NCI-H2171 (cell line): ENCODE measurements at regions not wholly inside any gene's neighbourhood (a gene's known extent, or its start where the extent isn't known, plus 50 kb on each side); places are given as distances from the start of the nearest gene placed in this dataset.

Experiments used
- DNase-seq: peaks from one replicate; lab custom pipeline; 2025; lab: John Stamatoyannopoulos, UW

DNA sequence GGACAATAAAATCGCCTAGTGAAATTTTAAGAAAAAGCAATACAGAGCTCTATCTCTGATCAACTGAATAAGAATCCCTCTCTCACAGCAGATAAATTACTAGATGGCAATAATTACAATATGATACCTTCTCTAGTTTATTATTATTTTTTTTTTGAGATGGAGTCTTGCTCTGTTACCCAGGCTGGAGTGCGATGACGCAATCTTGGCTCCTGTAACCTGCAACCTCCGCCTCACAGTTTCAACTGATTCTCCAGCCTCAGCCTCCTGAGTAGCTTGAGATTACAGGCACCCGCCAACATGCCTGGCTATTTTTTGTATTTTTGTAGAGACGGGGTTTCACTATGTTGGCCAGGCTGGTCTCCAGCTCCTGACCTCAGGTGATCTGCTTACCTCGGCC is 129.3 kb upstream of the PTCHD4 start:
- DNase-seq: no peak

DNA sequence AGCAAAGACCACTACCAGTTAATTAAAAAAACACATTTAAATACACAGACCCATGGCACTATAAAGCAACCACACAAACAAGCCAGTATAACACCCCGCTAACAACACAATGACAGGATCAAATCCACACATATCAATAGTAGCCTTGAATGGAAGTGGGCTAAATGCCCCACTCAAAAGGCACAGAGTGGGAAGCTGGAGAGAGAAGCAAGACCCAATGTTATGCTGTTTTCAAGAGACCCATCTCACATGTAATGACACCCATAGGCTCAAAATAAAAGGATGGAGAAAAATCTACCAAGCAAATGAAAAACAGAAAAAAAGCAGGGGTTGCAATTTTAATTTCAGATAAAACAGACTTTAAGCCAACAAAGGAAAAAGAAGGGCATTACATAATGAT is 125.4 kb upstream of the PTCHD4 start:
- no peak for DNase-seq

DNA sequence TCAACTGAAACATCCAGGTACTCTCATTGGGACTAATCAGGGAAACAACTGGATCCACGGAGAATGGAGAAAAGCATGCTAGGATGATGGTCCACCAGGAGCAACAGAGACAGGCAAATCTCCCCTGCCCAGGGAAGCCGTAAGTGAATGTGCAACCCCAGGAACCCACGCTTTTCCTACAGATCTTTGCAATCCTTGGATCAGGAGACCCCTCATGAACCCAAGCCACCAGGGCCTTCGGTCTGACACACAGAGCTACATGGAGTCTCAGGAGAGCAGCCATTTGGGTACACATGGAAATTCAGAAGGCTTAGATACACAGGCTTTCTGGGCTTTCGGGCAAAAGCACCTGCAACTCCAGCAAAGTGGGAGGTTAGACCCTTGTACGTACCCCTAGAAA is 122.1 kb upstream of the PTCHD4 start:
- no peak for DNase-seq

DNA sequence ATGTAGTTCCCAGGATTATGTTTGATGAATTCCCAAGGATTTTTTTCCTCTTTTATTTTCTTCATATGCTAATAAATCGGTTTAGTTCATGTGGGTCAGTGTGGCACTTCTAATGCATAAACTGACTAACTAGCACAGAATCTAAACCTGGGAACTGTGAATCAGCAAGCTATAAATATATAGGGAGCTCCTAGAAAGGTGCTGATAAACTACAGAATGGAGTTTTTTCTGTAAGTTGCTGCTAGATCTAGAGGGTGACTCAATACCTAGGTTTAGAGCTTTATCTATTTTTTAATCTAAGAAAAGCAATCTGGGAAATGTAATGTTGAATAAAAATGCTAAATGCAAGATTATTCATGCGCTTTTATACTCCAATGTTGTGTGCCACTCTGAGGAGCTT is 118.8 kb upstream of the PTCHD4 start:
- no peak for DNase-seq

DNA sequence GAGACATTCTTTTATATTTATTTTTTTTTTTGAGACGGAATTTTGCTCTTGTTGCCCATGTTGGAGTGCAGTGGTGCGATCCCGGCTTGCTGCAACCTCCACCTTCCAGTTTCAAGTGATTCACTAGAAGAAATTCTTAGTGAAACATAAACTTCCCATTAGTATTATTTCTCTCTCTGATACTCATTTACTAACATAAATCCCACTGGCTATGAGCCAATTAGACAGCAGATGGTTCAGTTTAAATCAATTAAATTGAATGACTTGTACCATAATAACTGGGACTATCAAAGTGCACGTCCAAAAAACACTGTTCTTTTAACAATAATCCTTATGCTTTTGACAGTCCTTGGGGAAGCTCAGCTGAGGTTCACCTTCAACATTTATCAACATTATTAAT is 111.2 kb upstream of the PTCHD4 start:
- no peak for DNase-seq

DNA sequence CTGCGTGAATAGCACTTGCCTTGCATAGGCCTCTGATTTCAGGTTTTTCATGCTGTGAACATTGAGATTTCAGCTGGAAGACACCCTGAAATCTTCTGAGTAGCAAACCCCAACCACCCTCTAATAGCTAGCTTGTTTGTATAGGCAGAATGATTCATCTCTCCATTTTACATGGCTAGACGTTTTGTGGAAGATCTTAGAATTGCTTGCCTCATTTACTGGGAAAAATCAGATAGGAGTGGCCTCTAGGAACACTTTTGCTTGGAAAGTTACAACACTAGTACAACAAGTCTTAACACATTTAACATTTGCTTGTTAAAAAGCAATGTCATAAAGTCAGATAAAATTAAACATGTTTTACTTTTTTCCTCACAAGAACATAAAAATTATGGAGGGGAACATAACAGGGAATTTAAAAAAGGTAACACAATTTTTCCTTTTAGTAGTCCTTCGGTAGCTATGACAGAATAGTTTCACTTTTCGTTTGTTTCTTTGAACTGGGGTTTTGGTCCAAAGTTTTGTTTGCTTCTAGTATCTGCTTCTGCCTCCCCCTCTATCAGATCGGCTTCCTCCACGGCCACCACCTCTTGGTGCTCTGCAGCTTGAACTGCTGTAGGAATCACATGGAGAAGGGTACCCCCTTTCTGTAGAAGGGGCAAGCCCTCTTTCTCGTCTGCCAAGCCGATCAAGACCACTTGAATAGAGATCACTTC is 102.2 kb upstream of the PTCHD4 start:
- no peak for DNase-seq

DNA sequence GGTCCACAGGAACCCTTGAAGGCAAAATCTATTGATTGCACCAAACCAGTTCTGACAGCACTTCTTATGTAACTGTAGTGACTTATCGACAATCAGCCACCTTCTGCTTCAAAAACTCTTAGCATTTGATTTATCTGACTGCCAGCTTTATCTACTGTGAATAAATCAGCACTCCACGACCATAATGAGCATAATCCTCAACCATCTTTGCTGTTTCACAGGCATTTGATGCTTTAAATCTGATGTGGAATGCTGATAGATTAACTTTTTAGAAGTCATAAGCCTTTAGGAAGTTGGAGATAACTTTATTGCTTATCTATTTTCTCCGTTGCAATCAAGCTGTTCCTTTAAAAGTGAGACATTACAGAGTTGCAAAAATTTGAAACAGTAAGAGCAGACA is 101.5 kb upstream of the PTCHD4 start:
- no peak for DNase-seq

DNA sequence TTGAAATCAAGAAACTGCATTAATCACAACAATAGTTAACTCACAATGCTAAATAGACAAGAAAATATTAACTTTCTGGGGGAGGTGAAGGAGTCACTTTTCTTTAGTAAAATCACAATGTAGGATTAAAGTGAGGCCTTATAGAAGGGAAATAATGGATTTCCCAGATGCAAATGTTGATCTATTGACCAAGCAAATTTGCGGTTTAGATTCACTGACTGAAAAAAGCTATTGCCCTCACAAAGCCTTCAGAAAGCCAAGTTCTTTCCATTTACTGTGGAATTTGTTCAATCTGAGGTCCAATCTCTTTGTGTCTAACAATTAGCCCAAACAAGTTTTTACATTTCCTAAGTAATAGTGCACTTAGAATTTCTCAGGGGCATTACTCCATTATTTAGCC is 95.1 kb upstream of the PTCHD4 start:
- DNase-seq: no peak

DNA sequence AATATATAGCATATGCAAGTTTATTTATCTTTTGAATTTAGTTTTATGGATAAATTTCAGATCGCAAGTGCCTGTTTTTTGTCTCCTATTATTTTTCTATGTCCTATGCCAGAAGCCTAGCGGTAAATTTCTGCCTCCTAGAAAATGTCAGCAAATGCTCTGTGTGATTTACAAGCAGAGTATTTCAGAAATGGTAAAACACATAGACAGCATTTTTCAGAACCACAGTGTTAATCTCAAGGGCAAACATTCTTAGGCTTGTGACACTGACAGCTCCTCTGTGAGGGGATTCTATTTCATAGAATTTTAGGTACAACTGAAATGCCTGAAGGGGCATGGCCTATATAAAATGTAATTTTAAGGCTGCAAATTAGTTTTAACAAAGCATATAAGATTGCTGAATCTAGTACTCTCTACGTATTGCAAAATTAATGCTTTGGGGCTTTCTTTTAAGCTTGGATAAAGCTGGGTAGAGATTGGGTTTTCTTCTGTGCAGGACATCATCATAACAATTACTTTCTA is 89.9 kb upstream of the PTCHD4 start:
- no peak for DNase-seq

DNA sequence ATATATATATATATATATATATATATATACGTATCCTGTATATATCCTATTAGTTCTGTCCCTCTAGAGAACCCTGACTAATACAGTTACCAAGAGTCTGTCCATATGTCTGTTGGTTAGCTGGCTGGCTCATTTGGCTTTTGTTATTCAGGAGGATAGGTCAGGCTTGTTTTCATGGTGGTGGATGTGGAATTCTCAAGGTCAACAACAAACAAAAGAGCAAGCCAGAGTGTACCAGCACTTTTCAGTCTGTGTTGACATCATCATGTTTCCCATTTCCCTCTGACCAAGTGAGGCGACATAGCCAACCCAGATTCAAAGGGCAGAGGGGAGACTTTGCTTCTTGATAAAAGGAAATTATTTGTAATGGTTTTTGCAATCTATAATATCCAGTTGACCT is 88.5 kb upstream of the PTCHD4 start:
- DNase-seq: no peak

DNA sequence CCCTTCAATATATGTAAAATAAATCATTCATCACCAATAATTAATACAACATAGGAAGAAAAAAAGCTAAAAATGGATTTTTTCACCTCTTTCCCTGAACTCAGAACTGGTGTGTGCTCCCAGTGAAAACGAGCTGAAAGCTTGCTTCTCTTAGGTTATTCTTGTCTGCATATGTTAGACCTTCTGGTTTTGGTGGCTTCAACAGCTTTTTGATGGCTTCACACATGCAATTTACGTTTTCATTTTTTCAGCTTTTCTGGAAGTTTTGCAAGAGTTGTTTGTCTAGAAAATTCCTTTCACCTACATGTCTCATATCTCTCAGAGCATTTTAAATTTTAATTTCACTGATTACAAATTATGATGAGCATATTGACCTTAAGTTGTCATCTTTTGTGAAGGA is 86.9 kb upstream of the PTCHD4 start:
- DNase-seq: no peak

DNA sequence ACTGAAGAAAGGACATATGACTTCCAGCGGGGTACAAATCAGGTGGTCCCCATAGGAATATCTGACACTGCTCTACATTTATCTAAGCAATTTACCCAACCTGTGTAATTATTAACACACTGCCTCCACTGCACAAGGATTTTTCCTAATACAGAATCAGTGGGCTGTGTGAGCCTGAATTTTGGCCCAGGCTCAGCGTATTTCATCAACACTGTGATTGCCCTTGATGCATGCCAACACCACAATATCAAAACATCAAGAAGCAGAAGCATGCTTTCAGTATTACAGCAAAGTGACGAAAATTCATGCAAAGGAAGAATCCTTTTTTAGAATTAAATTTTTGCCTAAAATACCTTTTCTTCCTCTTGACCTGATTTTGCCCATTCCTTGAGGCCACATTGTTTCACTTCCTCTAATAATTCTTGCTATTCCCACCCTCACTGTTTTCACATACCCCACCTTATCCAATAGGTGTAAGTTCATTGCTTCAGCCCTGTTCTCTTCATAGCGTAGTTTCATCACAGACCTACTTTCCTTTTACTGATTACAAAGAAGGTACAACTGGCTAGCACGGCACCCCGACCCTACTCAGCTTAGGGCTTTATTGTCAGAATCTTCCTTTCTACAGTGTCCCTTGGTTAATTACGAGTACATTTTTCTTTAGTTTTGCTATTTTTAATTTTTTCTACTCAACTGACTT is 83.7 kb upstream of the PTCHD4 start:
- no peak for DNase-seq

DNA sequence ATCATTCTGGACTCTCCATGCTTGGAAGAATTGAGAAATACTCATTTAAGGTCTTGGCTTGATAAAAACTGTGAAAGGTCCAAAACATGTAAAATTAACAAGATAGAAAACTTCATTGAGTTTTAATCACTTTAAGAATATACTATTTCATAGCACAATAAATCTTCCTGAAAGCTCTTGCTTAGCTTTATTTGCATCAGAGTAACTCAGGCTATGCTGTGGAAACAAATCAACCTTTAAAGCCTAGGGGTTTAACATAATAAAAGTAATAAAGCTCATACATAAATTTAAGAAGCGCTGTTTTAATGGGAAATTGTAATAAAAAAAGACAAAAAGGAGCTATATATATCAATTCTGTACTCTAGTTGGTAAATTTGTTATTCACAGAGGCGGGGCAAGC is 77.2 kb upstream of the PTCHD4 start:
- no peak for DNase-seq

DNA sequence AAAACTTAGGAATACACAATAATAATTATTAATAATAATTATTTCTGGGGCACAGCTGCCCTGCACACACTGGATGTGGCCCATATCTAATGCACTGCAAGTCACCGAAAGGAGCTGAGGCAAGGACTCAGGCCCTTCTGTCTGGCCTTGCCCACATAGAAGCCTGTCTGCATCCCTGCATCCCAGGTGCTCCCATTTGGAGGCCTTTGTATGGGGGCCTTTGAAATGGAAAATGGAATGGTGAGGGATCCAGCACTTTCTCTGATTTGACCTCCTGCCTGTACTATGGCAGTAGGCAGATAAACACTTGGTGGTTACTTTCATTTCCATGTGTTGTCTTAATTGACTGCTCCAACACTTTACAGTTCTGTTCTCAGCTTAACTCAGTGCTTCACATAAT is 75.7 kb upstream of the PTCHD4 start:
- no peak for DNase-seq

DNA sequence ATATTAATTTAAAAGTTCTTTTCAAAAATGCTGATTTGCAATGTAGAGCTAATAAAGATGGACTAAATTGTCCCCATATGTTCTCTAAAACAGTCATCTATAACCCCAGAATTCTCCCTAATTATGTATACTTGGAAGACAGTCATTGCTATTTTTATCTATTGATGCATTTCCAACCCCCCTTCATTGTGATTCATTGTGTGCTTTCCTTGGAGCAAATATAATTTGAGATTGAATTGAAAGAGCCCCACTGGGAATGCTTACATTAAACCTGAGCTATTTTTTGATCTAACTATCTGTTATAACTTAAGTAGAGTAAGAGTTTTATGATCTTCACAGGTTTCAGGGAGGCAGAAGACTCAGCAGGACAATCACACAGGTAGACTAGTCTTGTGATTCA is 73.7 kb upstream of the PTCHD4 start:
- DNase-seq: no peak

DNA sequence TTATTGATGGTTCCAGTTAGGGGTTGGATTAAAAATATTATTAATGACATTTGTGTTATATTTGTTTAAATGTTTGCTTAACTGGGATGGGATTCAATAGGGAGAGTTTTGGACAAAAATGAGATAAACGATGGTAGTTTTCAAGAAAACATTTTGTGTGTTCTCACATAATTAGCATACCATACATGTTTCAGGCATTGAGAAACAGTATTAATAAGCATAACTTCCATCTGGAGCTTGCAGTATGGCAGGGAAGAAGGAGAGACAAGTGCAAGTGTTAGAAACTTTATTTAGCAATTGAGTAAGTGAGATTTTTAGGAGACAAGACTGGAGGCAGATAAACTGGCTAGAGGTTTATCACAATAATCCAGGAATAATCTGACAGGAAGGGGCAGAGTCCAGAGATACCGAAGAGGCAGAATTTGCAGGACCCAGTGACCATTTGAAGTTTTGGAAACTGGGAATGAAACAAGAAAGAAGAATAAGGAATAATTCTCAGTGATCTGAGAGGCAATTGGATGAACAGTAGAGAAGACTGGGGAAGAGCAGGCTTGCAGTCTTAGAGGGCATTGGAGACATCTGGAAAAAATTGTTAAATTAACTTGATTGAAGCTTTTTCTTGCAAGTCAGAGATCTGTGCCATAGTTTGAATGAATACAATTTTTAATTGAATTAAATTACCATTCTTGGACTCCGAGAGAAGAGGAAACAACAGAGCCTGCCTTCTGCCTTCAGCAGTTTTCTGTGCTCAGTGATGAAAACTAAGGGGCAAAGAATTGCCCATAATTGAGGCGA is 73.0 kb upstream of the PTCHD4 start:
- no peak for DNase-seq

DNA sequence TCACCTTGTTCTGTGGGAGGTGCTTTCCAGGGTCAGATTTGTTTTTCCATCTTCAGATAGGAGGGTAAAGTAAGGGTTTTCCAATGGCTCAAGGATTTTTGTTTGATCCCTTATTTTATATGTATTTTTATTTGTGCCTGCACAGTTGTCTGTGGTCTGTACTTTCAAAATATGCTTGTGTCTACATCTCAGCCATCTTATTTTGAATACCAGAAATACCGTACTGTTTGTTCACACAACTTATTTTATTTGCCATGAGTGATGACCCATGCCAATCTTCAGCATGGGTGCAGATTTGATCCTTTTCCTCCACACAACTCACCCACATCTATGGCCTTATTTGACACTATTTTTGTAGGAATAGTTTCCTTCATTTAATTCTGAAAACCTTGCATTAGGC is 72.2 kb upstream of the PTCHD4 start:
- DNase-seq: no peak

DNA sequence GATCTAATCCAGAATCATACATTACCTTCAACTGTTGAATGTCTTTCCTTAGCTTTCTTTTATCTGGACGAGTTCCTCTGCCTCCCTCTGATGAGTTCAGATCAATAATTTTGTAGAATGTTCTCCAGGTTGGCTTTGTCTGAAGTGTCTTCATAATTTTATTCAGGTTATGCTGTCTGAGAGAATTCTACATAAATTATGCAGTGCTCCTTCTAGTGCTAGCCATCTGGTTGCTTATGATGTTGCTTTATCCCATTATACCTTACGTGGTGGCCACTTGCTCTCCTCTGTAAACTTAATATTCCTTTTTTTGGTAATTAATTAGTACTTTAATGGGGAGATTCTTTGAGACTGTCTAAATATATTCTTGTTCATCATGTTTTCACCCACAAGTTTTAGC is 67.7 kb upstream of the PTCHD4 start:
- DNase-seq: no peak

DNA sequence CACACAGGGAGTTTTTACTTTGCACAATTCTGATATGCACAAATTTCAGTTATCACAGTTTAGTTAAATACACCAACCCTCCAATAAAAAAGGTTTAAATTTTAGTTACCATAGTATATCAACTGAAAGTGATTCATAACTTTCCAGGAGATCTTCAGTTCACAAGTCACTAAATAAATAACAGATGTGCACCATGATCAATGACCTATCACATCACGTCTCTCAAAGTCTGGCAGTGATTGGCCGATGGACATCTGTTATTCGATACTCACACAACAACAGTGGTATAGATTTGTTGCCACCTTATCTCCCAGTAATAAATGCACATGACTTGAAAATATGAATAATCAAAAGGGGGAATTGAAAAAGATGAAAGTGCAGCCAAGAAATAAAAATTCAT is 66.8 kb upstream of the PTCHD4 start:
- no peak for DNase-seq

DNA sequence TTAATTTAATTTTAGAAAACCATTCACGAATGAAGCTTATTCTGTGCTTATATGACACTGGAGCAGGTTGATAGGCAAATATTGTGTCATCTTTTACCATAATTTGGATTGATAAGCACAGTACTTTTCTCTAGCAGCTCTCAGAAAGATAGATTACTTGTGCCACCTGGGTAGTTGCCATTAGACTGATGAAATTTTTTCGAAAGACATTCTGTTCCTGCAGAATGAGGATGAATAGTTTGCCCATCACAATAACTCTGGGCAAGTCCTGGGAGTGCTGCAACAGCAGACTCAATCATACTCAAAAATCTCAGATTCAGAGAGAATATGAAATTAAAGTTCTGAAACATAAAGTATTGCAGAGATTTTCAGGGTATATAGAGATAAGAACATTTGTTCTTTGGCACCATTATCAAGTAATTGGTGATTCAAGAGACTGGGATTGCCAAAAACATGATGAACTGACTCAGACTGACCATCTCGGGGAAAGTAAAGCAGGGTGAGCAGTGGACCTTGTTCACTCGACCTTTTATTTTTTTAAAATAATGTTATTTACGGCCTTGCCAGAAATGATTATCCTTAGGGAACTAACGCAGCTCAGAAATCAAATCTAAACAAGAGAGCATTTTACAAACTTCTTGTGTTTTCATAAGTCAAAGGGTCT is 65.8 kb upstream of the PTCHD4 start:
- no peak for DNase-seq

DNA sequence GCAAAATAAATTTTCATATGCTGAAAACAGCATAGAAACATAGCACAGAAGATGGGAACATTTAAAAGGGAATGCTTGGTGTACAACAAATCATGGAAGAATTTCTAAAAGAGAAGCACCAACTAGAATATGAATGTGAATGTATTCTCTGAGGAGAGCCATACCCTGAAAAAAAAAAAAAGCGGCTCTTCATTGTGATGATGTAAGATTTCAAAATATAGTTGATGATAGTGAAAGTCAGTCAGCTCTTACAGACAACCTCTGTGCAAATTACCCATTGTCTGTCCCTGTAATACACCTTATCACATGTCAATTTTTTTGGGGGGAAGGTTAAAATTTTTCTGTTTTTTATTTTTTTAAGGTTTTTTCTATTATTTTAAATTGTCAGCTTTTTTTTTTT is 58.6 kb upstream of the PTCHD4 start:
- no peak for DNase-seq
